Caco-2 (cell line): ENCODE measurements at regions not wholly inside any gene's neighbourhood (a gene's known extent, or its start where the extent isn't known, plus 50 kb on each side); places are given as distances from the start of the nearest gene placed in this dataset.

Source experiments
- BruUV-seq: library from RNA; stranded (reverse); fragments of 400-500 nt; replicated peaks from 2 replicates; lab custom pipeline; 2021; lab: Mats Ljungman, UMichigan
- CTCF ChIA-PET: fragments of 300-600 bp; sonication (Branson Sonifier 250); formaldehyde crosslinking; loops from one replicate; lab custom pipeline; 2022; ENCODE audit warnings: antibody characterized with exemption; lab: Charles Lee
- POLR2A ChIA-PET: fragments of 300-600 bp; sonication (Branson Sonifier 250); formaldehyde crosslinking; loops from one replicate; lab custom pipeline; 2022; ENCODE audit warnings: antibody characterized with exemption; lab: Charles Lee
- DNase-seq, 2 experiments: peaks; one replicate each; pipeline versions ENCODE4 v3.0.0 to v3.0.0-alpha.2; 2020 to 2022
- H3K27me3 ChIP-seq: replicated peaks from 2 replicates; pipeline ENCODE4 v1.6.0; 2011; ENCODE audit warnings: low read length; ENCODE audit not compliant: control insufficient read depth, insufficient read depth
- H3K36me3 ChIP-seq: 2 replicates; pipeline ENCODE4 v1.5.1; 2011; ENCODE audit warnings: low read length; ENCODE audit not compliant: control insufficient read depth, insufficient read depth
- H3K4me1 ChIP-seq: fragments of 250-450 bp; sonication (Bioruptor Pico); 2 replicates; pipeline ENCODE4 v1.5.1; 2020; ENCODE audit warnings: mild to moderate bottlenecking
- H3K4me3 ChIP-seq: 2 replicates; pipeline ENCODE4 v1.5.1; 2011; ENCODE audit warnings: low read depth, mild to moderate bottlenecking, control low read depth, low read length
- H3K9me3 ChIP-seq: fragments of 250-450 bp; sonication (Bioruptor Pico); 2 replicates; pipeline ENCODE4 v1.5.1; 2020; ENCODE audit warnings: mild to moderate bottlenecking, moderate library complexity
- H3K27ac Mint-ChIP-seq: one replicate; pipeline ENCODE4 v1.8.0; 2022; ENCODE audit warnings: mixed read lengths; ENCODE audit not compliant: unreplicated experiment
- H3K27me3 Mint-ChIP-seq: one replicate; pipeline ENCODE4 v1.8.0; 2022; ENCODE audit warnings: mixed read lengths; ENCODE audit not compliant: insufficient read depth, unreplicated experiment
- H3K36me3 Mint-ChIP-seq: one replicate; pipeline ENCODE4 v1.8.0; 2022; ENCODE audit warnings: mild to moderate bottlenecking, mixed read lengths; ENCODE audit not compliant: insufficient read depth, unreplicated experiment
- H3K4me1 Mint-ChIP-seq: one replicate; pipeline ENCODE4 v1.8.0; 2022; ENCODE audit warnings: low read depth, mixed read lengths; ENCODE audit not compliant: unreplicated experiment
- H3K4me3 Mint-ChIP-seq: one replicate; pipeline ENCODE4 v1.8.0; 2022; ENCODE audit warnings: mild to moderate bottlenecking, moderate library complexity, mixed read lengths; ENCODE audit not compliant: unreplicated experiment
- H3K9me3 Mint-ChIP-seq: one replicate; pipeline ENCODE4 v1.8.0; 2022; ENCODE audit warnings: mixed read lengths; ENCODE audit not compliant: unreplicated experiment
- CTCF ChIP-seq, 2 experiments: fragments of 200-600 bp in 1 of 2; IDR thresholded peaks; 1 replicate in 1 of 2; 2 replicates in 1 of 2; pipeline versions ENCODE4 v1.5.1 to v1.8.0; 2011 to 2022; ENCODE audit warnings: antibody characterized with exemption in 1 of 2, control low read depth in 1 of 2, inconsistent platforms in 1 of 2, low read depth in 1 of 2, low read length in 1 of 2, mild to moderate bottlenecking in 1 of 2, moderate library complexity in 1 of 2; ENCODE audit not compliant: insufficient read depth in 1 of 2, severe bottlenecking in 1 of 2, unreplicated experiment in 1 of 2
- intact Hi-C: fragments of 100-400 bp; cut with micrococcal nuclease; formaldehyde crosslinking; loops from one replicate; pipeline ENCODE4 v1.10.0; 2022; ENCODE audit not compliant: unreplicated experiment

GRCh38 chr6:128632131-128632530 lies 111.7 kb upstream of the PTPRK start:
- Histone ChIP-seq H3K36me3 (no peaks in the 10 kb centered on the region), H3K4me3 (no peak overlapping the region), H3K9me3 (no peaks in the 10 kb centered on the region), H3K4me1 (no peaks in the 10 kb centered on the region), H3K27me3 (no peaks in the 10 kb centered on the region)
- no TSS peak for BruUV-seq
- POLR2A ChIA-PET, result no interaction called here
- H3K4me1 Mint-ChIP-seq, result no peaks in the 10 kb centered on the region
- intact Hi-C loops, result no loop called here
- H3K9me3 Mint-ChIP-seq, result no peaks in the 10 kb centered on the region
- H3K36me3 Mint-ChIP-seq, result no peaks in the 10 kb centered on the region
- peaks cover 6% of the 10 kb centered on the region for H3K27me3 Mint-ChIP-seq
- no peak for TF ChIP-seq CTCF (IDR thresholded peaks at IDR 0.05; ENCODE audit: insufficient read depth in 1 of 2, low read depth in 1 of 2, low read length in 1 of 2, severe bottlenecking in 1 of 2, unreplicated experiment in 1 of 2)
- no peak overlapping the region for H3K4me3 Mint-ChIP-seq
- CTCF ChIA-PET, result no interaction called here
- no peak overlapping the region for H3K27ac Mint-ChIP-seq
- peak in 1 of 2 experiments; percentile 3 for DNase-seq

GRCh38 chr6:128631031-128631430 lies 110.6 kb upstream of the PTPRK start:
- Histone ChIP-seq H3K4me3 (no peak overlapping the region), H3K27me3 (no peaks in the 10 kb centered on the region), H3K4me1 (no peaks in the 10 kb centered on the region), H3K9me3 (no peaks in the 10 kb centered on the region), H3K36me3 (no peaks in the 10 kb centered on the region)
- Mint-ChIP-seq H3K36me3 (no peaks in the 10 kb centered on the region), H3K4me1 (no peaks in the 10 kb centered on the region), H3K27me3 (peaks cover 2% of the 10 kb centered on the region), H3K9me3 (no peaks in the 10 kb centered on the region), H3K4me3 (no peak overlapping the region), H3K27ac (no peak overlapping the region)
- TF ChIP-seq CTCF (IDR thresholded peaks at IDR 0.05; ENCODE audit: insufficient read depth in 1 of 2, low read depth in 1 of 2, low read length in 1 of 2, severe bottlenecking in 1 of 2, unreplicated experiment in 1 of 2), result no peak
- BruUV-seq, result no TSS peak
- ChIA-PET POLR2A (no interaction called here), CTCF (no interaction called here)
- intact Hi-C loops, result no loop called here
- no peak for DNase-seq

GRCh38 chr6:128630213-128630612 lies 109.8 kb upstream of the PTPRK start:
- no peak overlapping the region for H3K4me3 Mint-ChIP-seq
- CTCF ChIA-PET, result no interaction called here
- BruUV-seq, result no TSS peak

More at GRCh38 chr6:128630213-128630612, 109.8 kb upstream of the PTPRK start:
- Mint-ChIP-seq H3K27me3 (no peaks in the 10 kb centered on the region), H3K27ac (no peak overlapping the region), H3K36me3 (no peaks in the 10 kb centered on the region), H3K9me3 (no peaks in the 10 kb centered on the region), H3K4me1 (no peaks in the 10 kb centered on the region)
- no peaks in the 10 kb centered on the region for H3K27me3 ChIP-seq
- no peak for TF ChIP-seq CTCF (IDR thresholded peaks at IDR 0.05; ENCODE audit: insufficient read depth in 1 of 2, low read depth in 1 of 2, low read length in 1 of 2, severe bottlenecking in 1 of 2, unreplicated experiment in 1 of 2)
- POLR2A ChIA-PET, result no interaction called here
- H3K4me3 ChIP-seq, result no peak overlapping the region
- H3K4me1 ChIP-seq, result no peaks in the 10 kb centered on the region
- H3K36me3 ChIP-seq, result no peaks in the 10 kb centered on the region
- intact Hi-C loops, result no loop called here
- H3K9me3 ChIP-seq, result no peaks in the 10 kb centered on the region
- DNase-seq, result no peak
